Keratinocyte (primary cell): ENCODE measurements at regions not wholly inside any gene's neighbourhood (a gene's known extent, or its start where the extent isn't known, plus 50 kb on each side); places are given as distances from the start of the nearest gene placed in this dataset.

Experiments used
- DNase-seq: peaks from one replicate; pipeline ENCODE4 v3.0.0-alpha.2; 2011; ENCODE audit warnings: low read depth, missing footprints, low spot score
- FAIRE-seq: peaks from 2 replicates; lab custom pipeline; 2011; peaks lifted over from hg19 to GRCh38; lab: Jason Lieb, UNC
- H2AFZ ChIP-seq: 2 replicates; pipeline ENCODE4 v1.6.0; 2012; ENCODE audit warnings: low read length, control low read depth, inconsistent platforms; ENCODE audit not compliant: control insufficient read depth
- H3K27ac ChIP-seq: 2 replicates; pipeline ENCODE4 v1.5.1; 2011; ENCODE audit warnings: low read length; ENCODE audit not compliant: control insufficient read depth, insufficient read depth
- H3K27me3 ChIP-seq: 3 replicates; pipeline ENCODE4 v1.6.0; 2011; ENCODE audit warnings: low read length; ENCODE audit not compliant: control insufficient read depth, insufficient read depth; ENCODE audit errors: extremely low read depth
- H3K36me3 ChIP-seq, 2 experiments: 2 replicates in 1 of 2; 3 replicates in 1 of 2; pipeline ENCODE4 v1.5.1; 2011; ENCODE audit warnings: low read length in 2 of 2, mild to moderate bottlenecking in 1 of 2; ENCODE audit not compliant: control insufficient read depth in 2 of 2, insufficient read depth in 2 of 2; ENCODE audit errors: extremely low read depth in 1 of 2
- H3K4me1 ChIP-seq: 3 replicates; pipeline ENCODE4 v1.5.1; 2011; ENCODE audit warnings: low read length; ENCODE audit not compliant: control insufficient read depth, insufficient read depth; ENCODE audit errors: extremely low read depth
- H3K4me2 ChIP-seq: 3 replicates; pipeline ENCODE4 v1.6.0; 2011; ENCODE audit warnings: low read depth, low read length; ENCODE audit not compliant: control insufficient read depth, insufficient read depth; ENCODE audit errors: extremely low read depth
- H3K4me3 ChIP-seq, 3 experiments: fragments of 200-600 bp in 1 of 3; sonication (generic) in 1 of 3; 2 replicates in 2 of 3; 3 replicates in 1 of 3; pipeline ENCODE4 v1.5.1; 2011 to 2016; ENCODE audit warnings: low read length in 3 of 3, mild to moderate bottlenecking in 3 of 3, control low read depth in 2 of 3, inconsistent platforms in 1 of 3, low read depth in 1 of 3, mixed read lengths in 1 of 3, mixed run types in 1 of 3, moderate library complexity in 1 of 3; ENCODE audit not compliant: control insufficient read depth in 2 of 3, insufficient read depth in 2 of 3; ENCODE audit errors: extremely low read depth in 1 of 3
- H3K79me2 ChIP-seq: 2 replicates; pipeline ENCODE4 v1.6.0; 2012; ENCODE audit warnings: low read length; ENCODE audit not compliant: control insufficient read depth, insufficient read depth
- H3K9ac ChIP-seq: 3 replicates; pipeline ENCODE4 v1.6.0; 2011; ENCODE audit warnings: low read length; ENCODE audit not compliant: control insufficient read depth, insufficient read depth; ENCODE audit errors: extremely low read depth
- H3K9me1 ChIP-seq: 3 replicates; pipeline ENCODE4 v1.6.0; 2011; ENCODE audit warnings: low read length; ENCODE audit not compliant: control insufficient read depth, insufficient read depth; ENCODE audit errors: extremely low read depth
- H3K9me3 ChIP-seq: 2 replicates; pipeline ENCODE4 v1.5.1; 2012; ENCODE audit warnings: low read depth, low read length; ENCODE audit not compliant: control insufficient read depth
- H4K20me1 ChIP-seq: 3 replicates; pipeline ENCODE4 v1.6.0; 2011; ENCODE audit warnings: low read length; ENCODE audit not compliant: control insufficient read depth, insufficient read depth; ENCODE audit errors: extremely low read depth
- EZH2 ChIP-seq: IDR thresholded peaks from one replicate; pipeline ENCODE4 v1.6.1; 2012; ENCODE audit warnings: inconsistent platforms, mild to moderate bottlenecking, low read length, moderate library complexity
- dilution Hi-C: fragments of 300-500 bp; cut with MboI; formaldehyde crosslinking; loops from one replicate; pipeline ENCODE4 v1.7.0; 2020; ENCODE audit warnings: low sequenced_read_pairs; ENCODE audit not compliant: extremely low pct_ligation_motif_present
- TF ChIP-seq, protein P1 (sequence below), 3 experiments: IDR thresholded peaks in 1 of 3; conservative IDR thresholded peaks in 1 of 3; optimal IDR thresholded peaks in 1 of 3; 2 replicates in 2 of 3; 3 replicates in 1 of 3; pipeline versions ENCODE3 to v1.5.1; 2011; ENCODE audit warnings: low read length in 3 of 3, mild to moderate bottlenecking in 3 of 3, moderate library complexity in 2 of 3, control low read depth in 1 of 3, inconsistent platforms in 1 of 3; ENCODE audit not compliant: insufficient read depth in 2 of 3; ENCODE audit errors: extremely low read depth in 1 of 3

DNA sequence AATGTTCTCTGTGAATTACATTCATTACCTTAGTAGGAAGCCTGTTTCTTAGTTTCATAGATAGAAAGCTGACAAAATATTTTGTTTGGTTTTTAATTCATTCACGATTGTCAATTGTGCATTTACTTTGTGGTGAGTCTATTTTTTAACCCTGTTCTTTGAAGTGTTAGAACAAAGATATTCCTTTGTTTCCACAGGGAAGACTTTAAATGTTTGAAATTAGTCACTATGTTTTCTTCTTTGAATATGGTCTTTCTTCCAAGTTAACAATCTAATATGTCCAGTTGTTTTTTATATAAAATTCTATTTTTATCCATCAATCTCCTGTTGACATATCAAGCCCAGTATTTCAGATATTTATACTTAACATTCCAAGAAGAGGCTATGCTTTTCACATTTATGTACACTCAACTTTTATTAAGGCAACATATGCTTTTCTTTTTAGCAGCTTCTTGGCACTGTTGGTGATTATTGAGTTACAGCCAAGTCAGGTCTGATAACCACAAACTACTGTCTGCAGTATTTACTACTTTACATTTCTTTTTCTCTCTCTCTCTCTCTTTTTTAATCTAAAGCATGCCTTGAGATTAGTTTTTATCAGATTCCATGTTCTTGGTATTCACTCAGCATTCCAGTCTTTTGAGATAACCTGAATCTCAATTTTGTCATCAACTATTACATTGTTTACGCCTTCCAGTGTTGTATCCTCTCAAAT, 812.8 kb upstream of the SLC10A2 start:
- Histone ChIP-seq H3K36me3 (no peaks in the 10 kb centered on the region), H2AFZ (no peak overlapping the region), H3K9me3 (no peaks in the 10 kb centered on the region), H3K27ac (no peak overlapping the region), H3K79me2 (no peaks in the 10 kb centered on the region), H3K4me3 (no peak overlapping the region), H3K9me1 (no peaks in the 10 kb centered on the region), H3K4me1 (peaks cover 6% of the 10 kb centered on the region), H3K4me2 (no peak overlapping the region), H3K27me3 (no peaks in the 10 kb centered on the region), H3K9ac (no peak overlapping the region), H4K20me1 (no peaks in the 10 kb centered on the region)
- dilution Hi-C loops = no loop called here
- TF ChIP-seq, protein P1, sequence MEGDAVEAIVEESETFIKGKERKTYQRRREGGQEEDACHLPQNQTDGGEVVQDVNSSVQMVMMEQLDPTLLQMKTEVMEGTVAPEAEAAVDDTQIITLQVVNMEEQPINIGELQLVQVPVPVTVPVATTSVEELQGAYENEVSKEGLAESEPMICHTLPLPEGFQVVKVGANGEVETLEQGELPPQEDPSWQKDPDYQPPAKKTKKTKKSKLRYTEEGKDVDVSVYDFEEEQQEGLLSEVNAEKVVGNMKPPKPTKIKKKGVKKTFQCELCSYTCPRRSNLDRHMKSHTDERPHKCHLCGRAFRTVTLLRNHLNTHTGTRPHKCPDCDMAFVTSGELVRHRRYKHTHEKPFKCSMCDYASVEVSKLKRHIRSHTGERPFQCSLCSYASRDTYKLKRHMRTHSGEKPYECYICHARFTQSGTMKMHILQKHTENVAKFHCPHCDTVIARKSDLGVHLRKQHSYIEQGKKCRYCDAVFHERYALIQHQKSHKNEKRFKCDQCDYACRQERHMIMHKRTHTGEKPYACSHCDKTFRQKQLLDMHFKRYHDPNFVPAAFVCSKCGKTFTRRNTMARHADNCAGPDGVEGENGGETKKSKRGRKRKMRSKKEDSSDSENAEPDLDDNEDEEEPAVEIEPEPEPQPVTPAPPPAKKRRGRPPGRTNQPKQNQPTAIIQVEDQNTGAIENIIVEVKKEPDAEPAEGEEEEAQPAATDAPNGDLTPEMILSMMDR (optimal IDR thresholded peaks at IDR 0.05 in 1 of 3, IDR thresholded peaks at IDR 0.05 in 1 of 3, conservative IDR thresholded peaks at IDR 0.05 in 1 of 3; ENCODE audit: extremely low read depth in 1 of 3, insufficient read depth in 2 of 3, low read length in 3 of 3) = no peak
- no peak for TF ChIP-seq EZH2
- DNase-seq (no peak), FAIRE-seq (no peak)

DNA sequence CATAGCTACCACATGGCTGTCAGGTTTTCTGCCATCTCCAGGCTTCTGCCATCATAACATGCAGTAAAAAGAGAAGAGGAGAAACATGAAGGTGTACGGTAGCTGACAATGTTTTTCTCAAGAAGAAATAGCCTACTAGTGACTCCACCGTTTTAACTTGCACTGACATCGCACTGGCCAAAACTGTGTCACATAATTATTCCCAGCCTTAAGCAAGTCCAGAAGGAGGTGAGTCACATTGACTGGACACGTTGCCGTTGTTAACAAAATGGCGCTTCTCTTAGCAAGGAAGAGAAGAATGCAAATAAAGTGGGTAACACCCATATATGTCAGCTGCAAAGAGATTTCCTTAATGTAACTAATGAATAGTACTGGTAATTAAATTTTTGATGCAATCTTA, 810.4 kb upstream of the SLC10A2 start:
- no peak overlapping the region for H3K4me3 ChIP-seq
- FAIRE-seq (no peak), DNase-seq (no peak)
- no peak overlapping the region for H3K4me2 ChIP-seq
- H3K27ac ChIP-seq = no peak overlapping the region
- H3K9me3 ChIP-seq = no peaks in the 10 kb centered on the region
- H3K27me3 ChIP-seq = no peaks in the 10 kb centered on the region
- H3K9ac ChIP-seq = no peak overlapping the region
- no peaks in the 10 kb centered on the region for H3K36me3 ChIP-seq
- H3K9me1 ChIP-seq = no peaks in the 10 kb centered on the region
- H4K20me1 ChIP-seq = no peaks in the 10 kb centered on the region
- TF ChIP-seq, protein P1 (optimal IDR thresholded peaks at IDR 0.05 in 1 of 3, IDR thresholded peaks at IDR 0.05 in 1 of 3, conservative IDR thresholded peaks at IDR 0.05 in 1 of 3; ENCODE audit: extremely low read depth in 1 of 3, insufficient read depth in 2 of 3, low read length in 3 of 3) = no peak
- H2AFZ ChIP-seq = no peak overlapping the region
- dilution Hi-C loops = no loop called here
- H3K79me2 ChIP-seq = no peaks in the 10 kb centered on the region
- no peaks in the 10 kb centered on the region for H3K4me1 ChIP-seq
